ENCODE measurements at regions not wholly inside any gene's neighbourhood (a gene's known extent, or its start where the extent isn't known, plus 50 kb on each side); places are given as distances from the start of the nearest gene placed in this dataset.
"Not testable (repeated sequence)": the region's sequence is repeated elsewhere in the genome, so short reads cannot be mapped to it uniquely, and the experiment has no call there.

- DNase-seq (ENCODE audit: low read depth), result no peak
Measured at GRCh38 chr5:56420323-56420722, 187.2 kb upstream of the ANKRD55 start.

- no peak for DNase-seq (ENCODE audit: low read depth)
Measured at GRCh38 chr5:56419667-56420066, 186.5 kb upstream of the ANKRD55 start.

GRCh38 chr5:56415356-56415765 lies 182.2 kb upstream of the ANKRD55 start:
- peak; percentile 11 for DNase-seq (ENCODE audit: low read depth)

GRCh38 chr5:56414066-56414465 lies 180.9 kb upstream of the ANKRD55 start:
- DNase-seq (ENCODE audit: low read depth), result no peak

- DNase-seq (ENCODE audit: low read depth), result no peak
Measured at GRCh38 chr5:56413546-56413945, 180.4 kb upstream of the ANKRD55 start.

GRCh38 chr5:56412601-56413379 lies 179.7 kb upstream of the ANKRD55 start:
- DNase-seq (ENCODE audit: low read depth), result no peak

GRCh38 chr5:56410696-56411095 lies 177.6 kb upstream of the ANKRD55 start:
- no peak for DNase-seq (ENCODE audit: low read depth)

GRCh38 chr5:56409331-56410190 lies 176.4 kb upstream of the ANKRD55 start:
- DNase-seq (ENCODE audit: low read depth), result no peak

- no peak for DNase-seq (ENCODE audit: low read depth)
Measured at GRCh38 chr5:56406838-56407237, 173.7 kb upstream of the ANKRD55 start.

- DNase-seq (ENCODE audit: low read depth), result no peak
Measured at GRCh38 chr5:56406221-56406620, 173.1 kb upstream of the ANKRD55 start.

- DNase-seq (ENCODE audit: low read depth), result no peak
Measured at GRCh38 chr5:56405116-56405908, 172.2 kb upstream of the ANKRD55 start.

GRCh38 chr5:56402266-56403220 lies 169.4 kb upstream of the ANKRD55 start:
- DNase-seq (ENCODE audit: low read depth), result no peak

GRCh38 chr5:56397796-56398195 lies 164.7 kb upstream of the ANKRD55 start:
- DNase-seq (ENCODE audit: low read depth), result not testable (repeated sequence)

- DNase-seq (ENCODE audit: low read depth), result no peak
Measured at GRCh38 chr5:56396634-56397033, 163.5 kb upstream of the ANKRD55 start.

GRCh38 chr5:56389261-56389660 lies 156.1 kb upstream of the ANKRD55 start:
- DNase-seq (ENCODE audit: low read depth), result no peak

GRCh38 chr5:56388229-56388985 lies 155.3 kb upstream of the ANKRD55 start:
- no peak for DNase-seq (ENCODE audit: low read depth)

GRCh38 chr5:56386046-56386445 lies 152.9 kb upstream of the ANKRD55 start:
- no peak for DNase-seq (ENCODE audit: low read depth)

- no peak for DNase-seq (ENCODE audit: low read depth)
Measured at GRCh38 chr5:56384186-56384585, 151.1 kb upstream of the ANKRD55 start.

GRCh38 chr5:56383761-56384160 lies 150.6 kb upstream of the ANKRD55 start:
- DNase-seq (ENCODE audit: low read depth), result no peak

- no peak for DNase-seq (ENCODE audit: low read depth)
Measured at GRCh38 chr5:56382896-56383295, 149.8 kb upstream of the ANKRD55 start.

Data from CMK (cell line).